Uterus (tissue), 3 donors: ENCODE measurements at regions not wholly inside any gene's neighbourhood (a gene's known extent, or its start where the extent isn't known, plus 50 kb on each side); places are given as distances from the start of the nearest gene placed in this dataset.

ENCODE experiments used
- DNase-seq, 2 donors: peaks; one replicate each; pipeline ENCODE4 v3.0.0-alpha.2; 2019 to 2020
- H3K27ac ChIP-seq, 2 donors: fragments of 200-600 bp; sonication (generic); 1 replicate in 1 of 2; 2 replicates in 1 of 2; pipeline ENCODE4 v1.5.1; 2016 to 2018
- H3K27me3 ChIP-seq, 2 donors: fragments of 200-600 bp; sonication (generic); one replicate each; pipeline ENCODE4 v1.5.1; 2018 to 2019; ENCODE audit warnings: control low read depth in 1 of 2
- H3K36me3 ChIP-seq, 2 donors: fragments of 200-600 bp; sonication (generic); one replicate each; pipeline ENCODE4 v1.5.1; 2019; ENCODE audit warnings: control low read depth in 1 of 2
- H3K4me1 ChIP-seq, 2 donors: fragments of 200-600 bp; sonication (generic); one replicate each; pipeline ENCODE4 v1.5.1; 2018 to 2019; ENCODE audit warnings: control low read depth in 1 of 2
- H3K4me3 ChIP-seq, 2 donors: fragments of 200-600 bp; sonication (generic); 1 replicate in 1 of 2; 2 replicates in 1 of 2; pipeline ENCODE4 v1.5.1; 2018 to 2019; ENCODE audit warnings: mild to moderate bottlenecking in 1 of 2
- H3K9me3 ChIP-seq, 2 donors: fragments of 200-600 bp; sonication (generic); one replicate each; pipeline ENCODE4 v1.5.1; 2019; ENCODE audit warnings: control low read depth in 1 of 2
- POLR2A ChIP-seq, 2 donors: fragments of 450-650 bp; IDR thresholded peaks; one replicate each; pipeline ENCODE4 v1.6.1; 2016; ENCODE audit warnings: antibody characterized with exemption in 2 of 2, mild to moderate bottlenecking in 1 of 2, moderate library complexity in 1 of 2
- intact Hi-C: fragments of 100-400 bp; cut with DNase I; formaldehyde crosslinking; loops from one replicate; pipeline ENCODE4 v1.15.1; 2023; ENCODE audit warnings: low total_unique reads
- TF ChIP-seq, protein P1 (sequence below), 4 experiments: fragments of 200-600 bp in 2 of 4; fragments of 450-650 bp in 2 of 4; sonication (generic) in 2 of 4; IDR thresholded peaks; one replicate each; pipeline ENCODE4 v1.5.1; 2016 to 2019; ENCODE audit warnings: antibody characterized with exemption in 4 of 4, mild to moderate bottlenecking in 2 of 4, moderate library complexity in 1 of 4
- donor health status: DM: yes; HTN: yes; CAD: no.

DNA sequence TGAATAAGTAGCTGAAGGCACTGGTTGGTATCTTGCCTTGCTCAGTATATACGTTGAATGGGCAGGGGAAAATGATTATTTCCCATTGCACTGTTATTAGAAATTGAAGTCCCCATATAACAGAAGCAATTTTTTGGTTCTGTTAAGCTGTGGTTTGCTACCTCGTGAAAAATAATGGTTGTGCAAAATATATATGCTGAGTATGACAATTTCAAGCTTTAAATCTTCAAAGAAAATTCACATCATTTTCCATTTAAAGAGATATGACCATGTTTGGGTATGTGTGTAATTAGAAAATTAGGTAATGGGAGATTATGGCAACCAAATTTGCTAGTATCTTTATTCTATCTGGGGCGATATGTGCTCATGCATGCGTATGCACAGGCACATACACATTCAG, 139.8 kb downstream of the DMAC1 start:
- TF ChIP-seq, protein P1, sequence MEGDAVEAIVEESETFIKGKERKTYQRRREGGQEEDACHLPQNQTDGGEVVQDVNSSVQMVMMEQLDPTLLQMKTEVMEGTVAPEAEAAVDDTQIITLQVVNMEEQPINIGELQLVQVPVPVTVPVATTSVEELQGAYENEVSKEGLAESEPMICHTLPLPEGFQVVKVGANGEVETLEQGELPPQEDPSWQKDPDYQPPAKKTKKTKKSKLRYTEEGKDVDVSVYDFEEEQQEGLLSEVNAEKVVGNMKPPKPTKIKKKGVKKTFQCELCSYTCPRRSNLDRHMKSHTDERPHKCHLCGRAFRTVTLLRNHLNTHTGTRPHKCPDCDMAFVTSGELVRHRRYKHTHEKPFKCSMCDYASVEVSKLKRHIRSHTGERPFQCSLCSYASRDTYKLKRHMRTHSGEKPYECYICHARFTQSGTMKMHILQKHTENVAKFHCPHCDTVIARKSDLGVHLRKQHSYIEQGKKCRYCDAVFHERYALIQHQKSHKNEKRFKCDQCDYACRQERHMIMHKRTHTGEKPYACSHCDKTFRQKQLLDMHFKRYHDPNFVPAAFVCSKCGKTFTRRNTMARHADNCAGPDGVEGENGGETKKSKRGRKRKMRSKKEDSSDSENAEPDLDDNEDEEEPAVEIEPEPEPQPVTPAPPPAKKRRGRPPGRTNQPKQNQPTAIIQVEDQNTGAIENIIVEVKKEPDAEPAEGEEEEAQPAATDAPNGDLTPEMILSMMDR (IDR thresholded peaks at IDR 0.05) = no peak
- TF ChIP-seq POLR2A (IDR thresholded peaks at IDR 0.05) = no peak
- no peak overlapping the region for H3K4me3 ChIP-seq
- no peak for DNase-seq
- H3K4me1 ChIP-seq = no peaks in the 10 kb centered on the region
- intact Hi-C loops = no loop called here
- H3K9me3 ChIP-seq = no peaks in the 10 kb centered on the region
- H3K36me3 ChIP-seq = no peaks in the 10 kb centered on the region
- H3K27ac ChIP-seq = no peak overlapping the region
- H3K27me3 ChIP-seq = no peaks in the 10 kb centered on the region

DNA sequence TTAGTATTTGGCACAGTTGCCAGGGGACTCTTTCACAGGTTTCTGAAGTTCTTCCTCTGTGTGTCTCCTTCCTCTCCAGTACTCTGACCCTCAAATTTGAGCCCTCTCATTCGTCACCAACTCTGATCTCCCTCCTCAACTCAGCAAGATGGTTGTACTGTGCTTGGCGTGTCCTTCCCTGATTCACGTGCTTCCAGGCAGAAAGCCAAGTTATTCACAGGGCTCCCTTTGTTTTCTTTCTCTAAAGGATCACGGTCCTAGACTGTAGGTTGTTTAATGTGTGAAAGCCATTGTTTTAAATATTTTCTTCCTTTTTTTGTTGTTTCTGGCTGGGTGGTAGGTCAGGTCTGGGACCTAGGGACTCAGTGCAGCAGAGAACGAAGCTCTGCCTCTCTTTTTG, 142.9 kb downstream of the DMAC1 start:
- no peak overlapping the region for H3K27ac ChIP-seq
- no peaks in the 10 kb centered on the region for H3K36me3 ChIP-seq
- no peaks in the 10 kb centered on the region for H3K4me1 ChIP-seq
- DNase-seq = no peak
- intact Hi-C loops = no loop called here
- no peaks in the 10 kb centered on the region for H3K27me3 ChIP-seq
- TF ChIP-seq POLR2A (IDR thresholded peaks at IDR 0.05) = no peak
- TF ChIP-seq, protein P1 (IDR thresholded peaks at IDR 0.05) = no peak
- H3K9me3 ChIP-seq = no peaks in the 10 kb centered on the region
- H3K4me3 ChIP-seq = no peak overlapping the region

DNA sequence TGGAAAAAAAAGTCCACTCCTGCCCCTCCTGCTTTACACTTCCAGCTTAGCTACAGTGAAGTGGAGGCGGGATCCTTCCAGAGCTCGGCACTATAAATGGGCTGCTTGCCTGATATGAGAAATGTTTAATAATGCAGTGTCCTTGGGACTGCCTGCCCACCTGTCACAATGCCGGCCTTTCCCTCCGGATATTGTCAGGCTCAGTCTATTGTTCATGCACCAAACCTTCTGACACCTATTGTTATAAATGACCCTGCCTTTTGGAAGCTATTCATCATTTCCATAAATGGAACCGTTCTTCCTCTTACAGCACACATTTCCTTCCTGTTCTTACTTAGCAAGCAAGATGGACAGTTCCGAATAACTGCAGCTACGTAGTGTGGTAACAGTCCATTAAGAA, 146.3 kb downstream of the DMAC1 start:
- intact Hi-C loops = no loop called here
- Histone ChIP-seq H3K4me1 (no peaks in the 10 kb centered on the region), H3K36me3 (no peaks in the 10 kb centered on the region), H3K9me3 (no peaks in the 10 kb centered on the region), H3K27ac (no peak overlapping the region), H3K27me3 (no peaks in the 10 kb centered on the region), H3K4me3 (no peak overlapping the region)
- TF ChIP-seq, protein P1 (IDR thresholded peaks at IDR 0.05) = no peak
- TF ChIP-seq POLR2A (IDR thresholded peaks at IDR 0.05) = no peak
- no peak for DNase-seq

DNA sequence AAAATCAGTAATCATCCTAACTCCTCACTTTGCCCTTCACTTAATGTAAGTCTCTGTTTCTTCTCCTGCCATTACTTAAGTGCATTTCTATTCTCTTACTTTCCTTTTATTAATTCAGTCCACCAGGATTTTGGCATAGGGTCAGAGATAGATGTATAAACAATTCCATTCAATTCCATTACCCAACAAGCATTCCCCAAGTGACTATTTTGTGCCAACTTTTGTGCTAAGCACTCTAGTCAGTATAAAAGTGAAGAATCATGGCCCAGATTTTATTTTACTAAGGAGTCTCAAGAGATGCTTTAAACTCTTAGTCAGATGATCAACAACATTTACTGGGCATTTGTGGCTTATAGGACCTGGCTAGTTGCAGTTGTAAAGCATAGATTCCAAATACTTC, 159.3 kb downstream of the DMAC1 start:
- Histone ChIP-seq H3K4me3 (no peak overlapping the region), H3K9me3 (no peaks in the 10 kb centered on the region), H3K36me3 (no peaks in the 10 kb centered on the region), H3K27me3 (no peaks in the 10 kb centered on the region), H3K4me1 (no peaks in the 10 kb centered on the region), H3K27ac (no peak overlapping the region)
- intact Hi-C loops = no loop called here
- DNase-seq = no peak
- TF ChIP-seq POLR2A (IDR thresholded peaks at IDR 0.05) = no peak
- TF ChIP-seq, protein P1 (IDR thresholded peaks at IDR 0.05) = no peak

DNA sequence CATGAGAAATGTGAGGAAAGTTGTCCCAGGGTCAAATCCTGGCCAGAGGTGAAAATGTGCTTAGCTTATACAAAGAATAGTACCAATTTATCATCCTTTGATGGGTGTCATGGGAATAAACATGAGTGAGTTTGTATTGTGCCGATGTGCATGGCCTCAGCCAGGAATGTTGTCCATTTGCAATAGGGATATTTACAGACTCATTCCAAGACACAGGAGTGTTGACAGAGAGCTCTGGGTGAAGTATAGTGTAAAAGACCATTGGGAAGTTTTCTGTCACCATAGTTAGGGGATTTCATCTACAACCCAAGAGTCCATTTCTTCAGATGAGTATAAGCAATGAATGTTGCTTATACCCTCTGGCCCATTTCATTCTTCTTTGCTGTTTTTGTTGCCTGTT, 160.1 kb downstream of the DMAC1 start:
- Histone ChIP-seq H3K9me3 (no peaks in the 10 kb centered on the region), H3K36me3 (no peaks in the 10 kb centered on the region), H3K27me3 (no peaks in the 10 kb centered on the region), H3K4me1 (no peaks in the 10 kb centered on the region), H3K4me3 (no peak overlapping the region), H3K27ac (no peak overlapping the region)
- TF ChIP-seq POLR2A (IDR thresholded peaks at IDR 0.05) = no peak
- TF ChIP-seq, protein P1 (IDR thresholded peaks at IDR 0.05) = no peak
- intact Hi-C loops = no loop called here
- DNase-seq = no peak
